Esophagus (tissue), 2 donors: ENCODE measurements at regions not wholly inside any gene's neighbourhood (a gene's known extent, or its start where the extent isn't known, plus 50 kb on each side); places are given as distances from the start of the nearest gene placed in this dataset.

ENCODE experiments used
- H3K27ac ChIP-seq, 2 donors: one replicate each; pipeline ENCODE4 v1.5.1; 2013; ENCODE audit warnings: low read depth in 2 of 2, mild to moderate bottlenecking in 2 of 2, inconsistent platforms in 1 of 2, low read length in 1 of 2, moderate library complexity in 1 of 2
- H3K27me3 ChIP-seq, 2 donors: one replicate each; pipeline ENCODE4 v1.6.1; 2013; ENCODE audit warnings: low read length in 2 of 2, control low read depth in 1 of 2, mild to moderate bottlenecking in 1 of 2; ENCODE audit not compliant: insufficient read depth in 2 of 2, control insufficient read depth in 1 of 2
- H3K36me3 ChIP-seq, 2 donors: one replicate each; pipeline ENCODE4 v1.6.1; 2013; ENCODE audit warnings: low read length in 1 of 2; ENCODE audit not compliant: control insufficient read depth in 2 of 2, insufficient read depth in 2 of 2
- H3K4me1 ChIP-seq, 2 donors: one replicate each; pipeline ENCODE4 v1.6.1; 2013; ENCODE audit warnings: low read length in 1 of 2; ENCODE audit not compliant: control insufficient read depth in 2 of 2, insufficient read depth in 2 of 2
- H3K4me3 ChIP-seq, 2 donors: one replicate each; pipeline ENCODE4 v1.5.1; 2013; ENCODE audit warnings: low read length in 2 of 2, mild to moderate bottlenecking in 2 of 2, low read depth in 1 of 2, moderate library complexity in 1 of 2
- H3K9me3 ChIP-seq, 2 donors: one replicate each; pipeline ENCODE4 v1.6.1; 2013; ENCODE audit warnings: mild to moderate bottlenecking in 2 of 2, low read depth in 1 of 2, low read length in 1 of 2, moderate library complexity in 1 of 2; ENCODE audit not compliant: control insufficient read depth in 2 of 2, insufficient read depth in 1 of 2
- WGBS, 2 donors: extraction: QIAGEN DNeasy Blood & Tissue Kit; methylation state at CpG; one replicate each; pipeline ENCODE4 v1.1.7; 2013; 5-methylcytosine and 5-hydroxymethylcytosine counted together
- donor health status: healthy with polysubstance abuse.
- donor health status: Bipolar disorder and iron deficiency.

- Histone ChIP-seq H3K4me3 (no peak overlapping the region), H3K27ac (no peak overlapping the region)
- WGBS, 2 donors: 74 to 76% methylated on average over 5 of the region's 5 CpGs
These were observed 168.4 kb downstream of the EDN1 start for GRCh38 chr6:12458558-12458957.

GRCh38 chr6:12459945-12460661 is 169.9 kb downstream of the EDN1 start:
- 66 to 69% methylated on average over 7 of the region's 7 CpGs for WGBS, 2 donors

More at GRCh38 chr6:12458558-12458957, 168.4 kb downstream of the EDN1 start:
- Histone ChIP-seq H3K36me3 (no peaks in the 10 kb centered on the region), H3K9me3 (no peaks in the 10 kb centered on the region), H3K27me3 (no peaks in the 10 kb centered on the region), H3K4me1 (no peaks in the 10 kb centered on the region)

GRCh38 chr6:12467706-12468670 is 177.8 kb downstream of the EDN1 start:
- WGBS, 2 donors: 36 to 47% methylated on average over 8 of the region's 8 CpGs
- H3K4me3 ChIP-seq: no peak overlapping the region
- no peak overlapping the region for H3K27ac ChIP-seq
- H3K27me3 ChIP-seq: no peaks in the 10 kb centered on the region
- H3K36me3 ChIP-seq: no peaks in the 10 kb centered on the region
- no peaks in the 10 kb centered on the region for H3K9me3 ChIP-seq
- peaks cover 0 to 2% of the 10 kb centered on the region in 2 donors for H3K4me1 ChIP-seq

More at GRCh38 chr6:12459945-12460661, 169.9 kb downstream of the EDN1 start:
- Histone ChIP-seq H3K9me3 (no peaks in the 10 kb centered on the region), H3K27me3 (no peaks in the 10 kb centered on the region), H3K36me3 (no peaks in the 10 kb centered on the region), H3K27ac (no peak overlapping the region), H3K4me3 (no peak overlapping the region), H3K4me1 (no peaks in the 10 kb centered on the region)

GRCh38 chr6:12472601-12473038 is 182.5 kb downstream of the EDN1 start:
- WGBS, 2 donors: 39 to 58% methylated on average over 4 of the region's 4 CpGs
- H3K4me1 ChIP-seq: peaks cover 0 to 8% of the 10 kb centered on the region in 2 donors
- no peaks in the 10 kb centered on the region for H3K36me3 ChIP-seq
- no peak overlapping the region for H3K4me3 ChIP-seq
- H3K9me3 ChIP-seq: no peaks in the 10 kb centered on the region
- H3K27ac ChIP-seq: peak overlapping the region; percentile 55 to 82
- no peaks in the 10 kb centered on the region for H3K27me3 ChIP-seq

- Histone ChIP-seq H3K27ac (peak overlapping the region; percentile 29 to 58), H3K4me1 (peaks cover 0 to 8% of the 10 kb centered on the region in 2 donors), H3K36me3 (no peaks in the 10 kb centered on the region), H3K4me3 (no peak overlapping the region), H3K9me3 (no peaks in the 10 kb centered on the region), H3K27me3 (no peaks in the 10 kb centered on the region)
- 59 to 66% methylated on average over 1 of the region's 1 CpG for WGBS, 2 donors
These were observed 183.3 kb downstream of the EDN1 start for GRCh38 chr6:12473494-12473893.

- Histone ChIP-seq H3K27ac (peak overlapping the region; percentile 29 to 58), H3K27me3 (no peaks in the 10 kb centered on the region), H3K36me3 (no peaks in the 10 kb centered on the region), H3K9me3 (no peaks in the 10 kb centered on the region), H3K4me3 (no peak overlapping the region), H3K4me1 (peaks cover 0 to 8% of the 10 kb centered on the region in 2 donors)
- WGBS, 2 donors: 61 to 69% methylated on average over 7 of the region's 7 CpGs
These were observed 184.3 kb downstream of the EDN1 start for GRCh38 chr6:12474167-12475140.

GRCh38 chr6:12476484-12476883 is 186.3 kb downstream of the EDN1 start:
- Histone ChIP-seq H3K4me1 (peaks cover 0 to 8% of the 10 kb centered on the region in 2 donors), H3K27ac (no peak overlapping the region), H3K27me3 (no peaks in the 10 kb centered on the region), H3K9me3 (no peaks in the 10 kb centered on the region), H3K36me3 (no peaks in the 10 kb centered on the region), H3K4me3 (no peak overlapping the region)

GRCh38 chr6:12477616-12478015 is 187.5 kb downstream of the EDN1 start:
- H3K36me3 ChIP-seq: no peaks in the 10 kb centered on the region
- H3K27ac ChIP-seq: no peak overlapping the region
- no peak overlapping the region for H3K4me3 ChIP-seq
- no peaks in the 10 kb centered on the region for H3K9me3 ChIP-seq
- peaks cover 0 to 8% of the 10 kb centered on the region in 2 donors for H3K4me1 ChIP-seq
- H3K27me3 ChIP-seq: no peaks in the 10 kb centered on the region
- WGBS, 2 donors: 90 to 95% methylated on average over 3 of the region's 3 CpGs

- H3K27ac ChIP-seq: no peak overlapping the region
- no peaks in the 10 kb centered on the region for H3K27me3 ChIP-seq
- WGBS, 2 donors: 82 to 86% methylated on average over 3 of the region's 3 CpGs
- H3K4me1 ChIP-seq: peaks cover 0 to 3% of the 10 kb centered on the region in 2 donors
- H3K9me3 ChIP-seq: no peaks in the 10 kb centered on the region
- no peak overlapping the region for H3K4me3 ChIP-seq
- H3K36me3 ChIP-seq: no peaks in the 10 kb centered on the region
These were observed 188.8 kb downstream of the EDN1 start for GRCh38 chr6:12478921-12479320.
